ENCODE measurements at regions not wholly inside any gene's neighbourhood (a gene's known extent, or its start where the extent isn't known, plus 50 kb on each side); places are given as distances from the start of the nearest gene placed in this dataset.

- Mint-ChIP-seq H3K27me3 (no peaks in the 10 kb centered on the region), H3K27ac (no peak overlapping the region), H3K9me3 (no peaks in the 10 kb centered on the region), H3K36me3 (no peaks in the 10 kb centered on the region), H3K4me3 (no peak overlapping the region), H3K4me1 (peaks cover 2% of the 10 kb centered on the region)
- POLR2A ChIA-PET, result no interaction called here
- DNase-seq, result no peak
- no peak for ATAC-seq (ENCODE audit: low read depth)
Measured at GRCh38 chr3:18247139-18247695, 177.9 kb downstream of the SATB1 start.

DNA sequence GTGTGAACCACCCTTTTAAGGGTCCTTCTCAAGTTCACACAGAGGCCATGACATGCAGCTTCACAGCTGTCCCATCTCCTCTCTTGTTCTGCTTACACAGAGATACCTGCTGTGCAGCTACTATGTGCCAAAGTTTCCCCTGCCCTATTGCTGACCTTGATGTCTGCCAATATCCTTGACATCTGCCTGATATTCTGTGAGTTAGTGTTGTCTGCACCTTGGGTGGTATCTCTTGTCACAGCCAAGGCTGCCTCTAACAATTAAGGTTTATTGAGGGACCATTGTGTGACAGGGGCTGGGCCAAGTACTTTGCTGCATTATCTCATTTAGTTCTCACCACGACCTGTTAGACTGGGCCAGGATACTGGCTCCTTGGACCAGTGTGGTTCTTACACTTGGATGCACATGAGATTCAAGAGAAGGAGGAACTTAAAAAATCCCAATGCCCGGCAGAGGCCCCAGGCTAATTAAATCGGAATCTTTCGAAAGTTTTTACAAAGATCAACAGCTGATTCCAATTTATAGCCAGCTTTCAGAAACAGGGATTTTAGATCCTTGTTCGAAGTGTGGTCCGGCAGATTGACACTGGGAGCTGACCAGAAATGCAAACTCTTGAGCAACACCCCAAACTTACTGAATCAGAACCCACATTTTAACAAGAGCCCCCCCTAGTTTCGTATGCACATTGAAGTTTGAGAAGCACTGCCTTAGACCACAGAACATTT lies 178.6 kb downstream of the SATB1 start:
- no peaks in the 10 kb centered on the region for H3K9me3 Mint-ChIP-seq
- no peaks in the 10 kb centered on the region for H3K27me3 Mint-ChIP-seq
- H3K4me3 Mint-ChIP-seq, result no peak overlapping the region
- POLR2A ChIA-PET, result no interaction called here
- H3K27ac Mint-ChIP-seq, result no peak overlapping the region
- H3K4me1 Mint-ChIP-seq, result peaks cover 2% of the 10 kb centered on the region
- ATAC-seq (ENCODE audit: low read depth), result no peak
- DNase-seq, result no peak
- no peaks in the 10 kb centered on the region for H3K36me3 Mint-ChIP-seq

DNA sequence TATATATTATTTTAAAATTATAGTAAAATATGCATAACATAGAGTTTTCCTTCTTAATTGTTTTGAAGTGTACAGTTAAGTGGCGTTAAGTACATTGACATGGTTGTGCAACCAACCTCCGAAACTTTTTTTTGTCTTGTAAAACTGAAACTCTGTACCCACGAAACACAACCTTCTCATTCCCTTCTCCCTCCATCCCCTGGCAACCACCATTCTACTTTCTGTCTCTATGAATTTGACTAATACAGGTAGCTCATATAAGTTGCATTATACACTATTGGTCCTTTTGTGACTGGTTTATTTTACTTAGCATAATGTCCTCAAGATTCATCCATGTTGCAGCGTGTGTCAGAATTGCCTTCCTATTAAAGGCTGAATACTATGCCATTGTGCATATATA lies 179.4 kb downstream of the SATB1 start:
- H3K4me1 Mint-ChIP-seq, result peaks cover 2% of the 10 kb centered on the region
- H3K27ac Mint-ChIP-seq, result no peak overlapping the region
- no peaks in the 10 kb centered on the region for H3K36me3 Mint-ChIP-seq
- no peak overlapping the region for H3K4me3 Mint-ChIP-seq
- H3K9me3 Mint-ChIP-seq, result no peaks in the 10 kb centered on the region
- POLR2A ChIA-PET, result no interaction called here
- DNase-seq, result no peak
- H3K27me3 Mint-ChIP-seq, result no peaks in the 10 kb centered on the region
- ATAC-seq (ENCODE audit: low read depth), result no peak

DNA sequence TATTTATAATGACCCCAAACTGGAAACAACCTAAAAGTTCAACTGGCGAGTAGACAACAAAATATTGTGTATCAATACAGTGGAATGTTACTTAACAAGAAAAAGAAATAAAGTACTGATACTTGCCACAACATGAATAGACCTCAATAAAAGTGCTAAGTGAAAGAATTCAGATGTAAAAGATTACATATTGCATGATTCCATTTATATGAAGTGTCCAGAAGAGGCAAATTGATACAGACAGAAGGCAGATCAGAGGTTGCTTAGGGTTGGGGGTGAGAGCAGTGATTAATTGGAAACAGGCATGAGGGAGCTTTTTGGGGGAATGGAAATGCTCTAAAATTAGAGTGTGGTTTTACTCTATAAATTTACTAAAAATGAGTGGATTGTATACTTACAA lies 183.3 kb downstream of the SATB1 start:
- Mint-ChIP-seq H3K4me3 (no peak overlapping the region), H3K4me1 (peaks cover 2% of the 10 kb centered on the region), H3K27me3 (peaks cover 3% of the 10 kb centered on the region), H3K36me3 (no peaks in the 10 kb centered on the region), H3K27ac (no peak overlapping the region), H3K9me3 (no peaks in the 10 kb centered on the region)
- DNase-seq (no peak), ATAC-seq (ENCODE audit: low read depth) (no peak)
- POLR2A ChIA-PET, result no interaction called here

- H3K36me3 Mint-ChIP-seq, result no peaks in the 10 kb centered on the region
- no peaks in the 10 kb centered on the region for H3K4me1 Mint-ChIP-seq
- no peaks in the 10 kb centered on the region for H3K9me3 Mint-ChIP-seq
- DNase-seq (no peak), ATAC-seq (ENCODE audit: low read depth) (no peak)
- peaks cover 5% of the 10 kb centered on the region for H3K27me3 Mint-ChIP-seq
- no peak overlapping the region for H3K27ac Mint-ChIP-seq
- POLR2A ChIA-PET, result no interaction called here
- H3K4me3 Mint-ChIP-seq, result no peak overlapping the region
Measured at GRCh38 chr3:18239674-18240073, 185.5 kb downstream of the SATB1 start.

DNA sequence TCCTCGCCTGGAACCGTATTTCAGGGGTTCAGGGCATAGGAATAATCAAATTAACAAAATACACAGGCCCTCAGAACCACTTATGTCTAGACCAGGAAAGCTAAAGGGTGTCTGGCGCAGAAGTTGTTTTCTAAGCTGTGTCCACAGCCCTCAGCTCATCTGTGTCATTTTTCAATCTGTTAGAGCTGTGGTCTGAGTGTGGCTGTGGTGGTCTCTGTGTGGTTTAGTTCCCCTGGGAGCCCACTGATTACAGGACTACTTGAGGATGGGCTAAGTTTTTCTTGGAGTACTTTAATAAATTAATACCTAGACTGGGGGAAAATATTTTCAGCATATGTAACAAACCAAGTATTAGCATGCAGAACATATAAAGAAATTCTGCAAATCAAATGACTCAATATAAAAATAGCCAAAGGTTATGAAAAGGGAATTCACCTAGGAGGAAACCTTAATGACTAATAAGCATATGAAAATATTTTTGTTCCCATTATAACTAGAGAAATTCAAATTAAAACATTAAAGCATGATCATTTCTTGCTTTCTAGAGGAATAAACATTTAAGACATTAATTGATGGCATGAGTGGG lies 186.3 kb downstream of the SATB1 start:
- Mint-ChIP-seq H3K36me3 (no peaks in the 10 kb centered on the region), H3K4me3 (no peak overlapping the region), H3K27ac (no peak overlapping the region), H3K27me3 (peaks cover 5% of the 10 kb centered on the region), H3K4me1 (no peaks in the 10 kb centered on the region), H3K9me3 (no peaks in the 10 kb centered on the region)
- DNase-seq (no peak), ATAC-seq (ENCODE audit: low read depth) (no peak)
- POLR2A ChIA-PET, result no interaction called here

- H3K36me3 Mint-ChIP-seq, result no peaks in the 10 kb centered on the region
- H3K27ac Mint-ChIP-seq, result no peak overlapping the region
- H3K9me3 Mint-ChIP-seq, result no peaks in the 10 kb centered on the region
- peaks cover 7% of the 10 kb centered on the region for H3K27me3 Mint-ChIP-seq
- no peak overlapping the region for H3K4me3 Mint-ChIP-seq
- DNase-seq (no peak), ATAC-seq (ENCODE audit: low read depth) (no peak)
- no peaks in the 10 kb centered on the region for H3K4me1 Mint-ChIP-seq
- POLR2A ChIA-PET, result no interaction called here
Measured at GRCh38 chr3:18238332-18238731, 186.8 kb downstream of the SATB1 start.

DNA sequence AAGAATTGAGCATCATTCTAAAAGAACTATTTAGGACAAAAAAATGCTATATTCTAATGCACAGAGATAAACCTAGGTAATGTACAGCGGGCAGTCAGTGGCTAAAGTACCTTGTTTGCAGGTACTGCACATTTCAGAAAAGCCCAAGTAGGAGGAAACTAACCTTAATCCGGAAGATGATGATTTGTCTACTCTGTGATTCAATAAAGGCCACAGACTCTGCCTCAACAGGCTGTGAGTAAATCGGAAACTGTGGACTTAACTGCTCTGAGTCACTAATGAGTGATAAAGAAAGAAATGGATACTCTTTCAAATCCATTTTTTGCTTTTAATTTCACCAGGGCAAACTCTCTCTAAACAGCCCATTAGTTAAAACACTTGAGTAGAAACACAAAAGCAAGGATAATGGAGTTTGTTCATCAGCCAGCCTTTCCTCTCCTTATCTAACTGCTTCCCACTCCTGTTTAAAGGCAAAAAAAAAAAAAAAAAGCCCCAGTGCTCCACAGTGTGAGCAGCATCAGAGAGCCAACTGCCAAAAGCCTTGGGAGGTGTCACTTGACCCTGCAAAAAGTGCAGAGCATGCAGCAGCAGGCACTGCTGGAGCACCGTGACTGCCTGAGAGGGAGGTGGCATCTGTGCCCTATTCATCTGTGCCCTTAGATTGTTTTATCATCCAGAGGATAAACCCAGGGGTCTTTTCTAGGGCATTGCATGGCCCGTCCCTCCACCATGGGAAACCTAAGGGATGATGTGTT lies 187.7 kb downstream of the SATB1 start:
- POLR2A ChIA-PET, result no interaction called here
- DNase-seq, result no peak
- no peaks in the 10 kb centered on the region for H3K4me1 Mint-ChIP-seq
- H3K36me3 Mint-ChIP-seq, result no peaks in the 10 kb centered on the region
- no peak overlapping the region for H3K4me3 Mint-ChIP-seq
- no peak for ATAC-seq (ENCODE audit: low read depth)
- no peak overlapping the region for H3K27ac Mint-ChIP-seq
- H3K27me3 Mint-ChIP-seq, result peaks cover 12% of the 10 kb centered on the region
- H3K9me3 Mint-ChIP-seq, result no peaks in the 10 kb centered on the region

DNA sequence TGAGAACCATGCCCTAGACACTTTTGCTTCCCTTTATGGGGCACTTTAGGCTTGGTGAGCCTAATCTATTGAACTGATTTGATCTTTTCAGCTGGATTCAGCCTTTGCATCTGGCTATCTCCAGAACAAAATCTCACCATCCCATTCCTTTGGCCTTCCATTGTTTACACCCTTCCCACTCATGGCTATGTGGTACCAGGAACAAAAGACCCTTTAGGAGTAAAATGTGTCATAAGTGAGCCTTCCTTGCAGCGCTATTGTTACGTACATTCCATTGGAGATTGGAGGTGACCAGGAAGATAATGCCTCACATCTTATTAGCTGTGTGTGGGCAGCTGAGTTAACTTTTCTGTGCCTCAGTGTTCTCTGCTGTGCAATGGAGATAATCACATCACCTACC lies 188.4 kb downstream of the SATB1 start:
- Mint-ChIP-seq H3K27ac (no peak overlapping the region), H3K4me3 (no peak overlapping the region), H3K9me3 (no peaks in the 10 kb centered on the region), H3K4me1 (no peaks in the 10 kb centered on the region), H3K36me3 (no peaks in the 10 kb centered on the region), H3K27me3 (peaks cover 12% of the 10 kb centered on the region)
- ATAC-seq (ENCODE audit: low read depth) (no peak), DNase-seq (no peak)
- POLR2A ChIA-PET, result no interaction called here

GRCh38 chr3:18234717-18235335 lies 190.3 kb downstream of the SATB1 start:
- Mint-ChIP-seq H3K27me3 (peaks cover 12% of the 10 kb centered on the region), H3K4me1 (no peaks in the 10 kb centered on the region), H3K27ac (no peak overlapping the region), H3K9me3 (no peaks in the 10 kb centered on the region), H3K4me3 (no peak overlapping the region), H3K36me3 (no peaks in the 10 kb centered on the region)
- DNase-seq (no peak), ATAC-seq (ENCODE audit: low read depth) (no peak)
- POLR2A ChIA-PET, result no interaction called here

DNA sequence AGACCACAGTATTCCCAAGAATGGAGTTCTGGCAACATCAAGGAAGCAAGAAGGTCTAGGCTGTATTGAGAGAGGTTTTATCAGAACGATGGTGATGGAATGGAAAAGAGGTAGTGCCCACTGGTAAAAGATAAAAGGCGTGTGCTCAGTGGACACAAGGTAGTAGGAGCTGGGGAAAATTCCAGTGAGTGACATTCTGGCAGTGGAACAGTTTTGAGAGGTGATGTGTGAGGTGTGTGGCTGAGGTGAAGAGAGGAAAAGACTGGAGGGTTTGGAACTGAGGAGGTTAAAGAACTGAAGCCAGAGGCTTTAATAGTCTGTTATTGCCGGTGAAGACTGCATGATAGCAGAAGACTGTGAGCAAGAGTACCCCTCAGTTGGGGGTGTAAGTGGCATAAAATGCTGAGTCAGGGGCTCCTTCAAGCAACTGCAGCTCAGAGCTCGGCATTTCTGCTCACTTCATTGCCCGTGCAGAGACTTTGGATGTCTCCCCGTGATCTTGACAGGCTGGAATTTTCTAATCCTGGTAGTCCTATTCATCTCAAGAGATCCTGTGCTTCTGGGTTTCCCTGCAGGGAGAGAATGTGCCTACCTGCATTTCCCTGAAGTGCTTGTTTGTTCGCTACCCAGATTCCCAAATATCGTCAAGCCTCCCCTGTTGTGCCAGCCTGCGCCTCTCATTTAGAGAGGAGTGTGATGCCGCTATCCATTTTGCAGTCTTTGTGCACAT lies 191.0 kb downstream of the SATB1 start:
- no peaks in the 10 kb centered on the region for H3K9me3 Mint-ChIP-seq
- POLR2A ChIA-PET, result no interaction called here
- H3K4me1 Mint-ChIP-seq, result no peaks in the 10 kb centered on the region
- ATAC-seq (ENCODE audit: low read depth) (no peak), DNase-seq (no peak)
- no peaks in the 10 kb centered on the region for H3K36me3 Mint-ChIP-seq
- peaks cover 9% of the 10 kb centered on the region for H3K27me3 Mint-ChIP-seq
- no peak overlapping the region for H3K27ac Mint-ChIP-seq
- H3K4me3 Mint-ChIP-seq, result no peak overlapping the region

- Mint-ChIP-seq H3K4me3 (no peak overlapping the region), H3K36me3 (no peaks in the 10 kb centered on the region), H3K9me3 (no peaks in the 10 kb centered on the region), H3K4me1 (no peaks in the 10 kb centered on the region), H3K27me3 (peaks cover 15% of the 10 kb centered on the region), H3K27ac (no peak overlapping the region)
- DNase-seq (no peak), ATAC-seq (ENCODE audit: low read depth) (no peak)
- POLR2A ChIA-PET, result no interaction called here
Measured at GRCh38 chr3:18232317-18232716, 192.8 kb downstream of the SATB1 start.

- Mint-ChIP-seq H3K4me1 (peaks cover 10% of the 10 kb centered on the region), H3K27ac (no peak overlapping the region), H3K36me3 (no peaks in the 10 kb centered on the region), H3K4me3 (no peak overlapping the region), H3K9me3 (peaks cover 2% of the 10 kb centered on the region), H3K27me3 (peaks cover 10% of the 10 kb centered on the region)
- no peak for DNase-seq
- POLR2A ChIA-PET, result no interaction called here
- no peak for ATAC-seq (ENCODE audit: low read depth)
Measured at GRCh38 chr3:18228060-18228459, 197.1 kb downstream of the SATB1 start.

Data from activated naive CD8-positive, alpha-beta T cell treated with anti-CD3 and anti-CD28 coated beads, Interleukin-2, amount 10 ng/mL, durations not matched to agents 7 days and 5 days (primary cell).